ENCODE measurements at regions not wholly inside any gene's neighbourhood (a gene's known extent, or its start where the extent isn't known, plus 50 kb on each side); places are given as distances from the start of the nearest gene placed in this dataset.

DNA sequence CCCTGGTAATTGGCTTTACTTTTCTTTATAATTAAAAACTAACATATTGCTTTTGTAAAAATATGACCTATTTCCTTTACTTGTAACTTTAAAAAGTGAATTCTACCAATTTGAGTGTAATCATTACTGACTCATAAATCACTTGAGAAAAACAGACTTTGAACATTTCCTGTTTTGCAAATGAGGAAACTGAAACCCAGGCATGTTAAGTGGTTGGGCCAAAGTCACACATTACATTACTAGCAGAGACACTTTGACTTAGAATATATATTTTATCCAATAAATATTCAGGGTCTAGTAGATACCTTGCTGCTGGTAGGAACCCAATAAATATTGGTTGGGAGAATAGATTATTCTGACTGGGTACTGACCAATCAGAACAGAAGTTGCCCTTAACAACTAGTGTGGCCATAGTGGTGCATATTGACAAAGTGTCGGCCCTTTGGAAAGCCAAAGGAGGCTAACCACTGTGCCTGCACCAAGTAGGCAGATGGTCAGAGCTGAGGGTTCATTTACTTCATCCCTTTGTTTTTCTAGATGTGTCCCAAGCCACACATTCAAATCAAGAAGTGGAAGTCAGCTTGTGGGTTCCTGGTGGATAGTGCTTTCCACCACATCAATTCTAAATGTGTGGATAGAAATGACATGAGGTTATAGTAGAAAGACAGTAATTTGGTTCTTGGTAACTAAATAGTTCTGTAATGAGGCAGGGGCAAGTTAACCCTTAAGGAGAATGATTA is 365.1 kb upstream of the RIOK2 start:
- CTCF ChIA-PET: interaction anchor here in 1 of 2 donors (0.6 kb wide), 1 partner anchor 1443 kb away, joined by 3 read pairs; no protein-coding TSS in a partner anchor
- Histone ChIP-seq H3K9me3 (no peaks in the 10 kb centered on the region), H3K4me3 (ENCODE audit: control insufficient read depth in 1 of 2, extremely low read depth in 1 of 2, low read length in 1 of 2) (no peak overlapping the region), H3K27ac (ENCODE audit: low read length) (no peak overlapping the region), H3K36me3 (ENCODE audit: control insufficient read depth in 2 of 2, extremely low read depth in 1 of 2, insufficient read depth in 1 of 2, low read length in 1 of 2) (no peaks in the 10 kb centered on the region), H3K4me1 (ENCODE audit: control insufficient read depth in 1 of 2, extremely low read depth in 1 of 2, insufficient read depth in 2 of 2, low read length in 2 of 2) (peaks cover 0 to 26% of the 10 kb centered on the region in 2 experiments), H3K27me3 (replicated peaks in 1 of 2; ENCODE audit: control insufficient read depth in 2 of 2, extremely low read depth in 1 of 2, insufficient read depth in 2 of 2, low read length in 1 of 2) (no peaks in the 10 kb centered on the region)
- no CpG with 5 or more reads among the region's 1 CpG for WGBS (ENCODE audit: insufficient coverage)
- Mint-ChIP-seq H3K9me3 (no peaks in the 10 kb centered on the region), H3K27me3 (no peaks in the 10 kb centered on the region), H3K27ac (peak overlapping the region; percentile 53 to 72), H3K4me3 (no peak overlapping the region), H3K4me1 (peaks cover 0 to 35% (median 10%) of the 10 kb centered on the region in 3 donors), H3K36me3 (no peaks in the 10 kb centered on the region)
- DNase-seq (no peak), ATAC-seq (replicated peaks in 1 of 4) (peak in 2 of 4 experiments; percentile 58 to 68)
- POLR2A ChIA-PET: no interaction called here

GRCh38 chr5:97548739-97549080 is 365.7 kb upstream of the RIOK2 start:
- no peak for DNase-seq
- Mint-ChIP-seq H3K36me3 (no peaks in the 10 kb centered on the region), H3K9me3 (no peaks in the 10 kb centered on the region), H3K4me1 (peaks cover 0 to 35% (median 10%) of the 10 kb centered on the region in 3 donors), H3K4me3 (no peak overlapping the region), H3K27ac (peak overlapping the region; percentile 53 to 72), H3K27me3 (no peaks in the 10 kb centered on the region)
- ATAC-seq (replicated peaks in 1 of 4): no peak
- no peaks in the 10 kb centered on the region for H3K36me3 ChIP-seq (ENCODE audit: control insufficient read depth in 2 of 2, extremely low read depth in 1 of 2, insufficient read depth in 1 of 2, low read length in 1 of 2)
- peaks cover 0 to 26% of the 10 kb centered on the region in 2 experiments for H3K4me1 ChIP-seq (ENCODE audit: control insufficient read depth in 1 of 2, extremely low read depth in 1 of 2, insufficient read depth in 2 of 2, low read length in 2 of 2)
- CTCF ChIA-PET: interaction anchor here in 1 of 2 donors (0.6 kb wide), 1 partner anchor 1443 kb away, joined by 3 read pairs; no protein-coding TSS in a partner anchor
- no peaks in the 10 kb centered on the region for H3K27me3 ChIP-seq (replicated peaks in 1 of 2; ENCODE audit: control insufficient read depth in 2 of 2, extremely low read depth in 1 of 2, insufficient read depth in 2 of 2, low read length in 1 of 2)
- no peak overlapping the region for H3K27ac ChIP-seq (ENCODE audit: low read length)
- H3K4me3 ChIP-seq (ENCODE audit: control insufficient read depth in 1 of 2, extremely low read depth in 1 of 2, low read length in 1 of 2): no peak overlapping the region
- POLR2A ChIA-PET: no interaction called here
- no peaks in the 10 kb centered on the region for H3K9me3 ChIP-seq

GRCh38 chr5:97549496-97549895 is 366.4 kb upstream of the RIOK2 start:
- no peak overlapping the region for H3K4me3 Mint-ChIP-seq
- CTCF ChIA-PET: no interaction called here
- no peaks in the 10 kb centered on the region for H3K36me3 ChIP-seq (ENCODE audit: control insufficient read depth in 2 of 2, extremely low read depth in 1 of 2, insufficient read depth in 1 of 2, low read length in 1 of 2)
- peaks cover 0 to 26% of the 10 kb centered on the region in 2 experiments for H3K4me1 ChIP-seq (ENCODE audit: control insufficient read depth in 1 of 2, extremely low read depth in 1 of 2, insufficient read depth in 2 of 2, low read length in 2 of 2)
- POLR2A ChIA-PET: no interaction called here
- H3K27ac ChIP-seq (ENCODE audit: low read length): no peak overlapping the region
- WGBS (ENCODE audit: insufficient coverage): no CpG with 5 or more reads among the region's 4 CpGs
- no peaks in the 10 kb centered on the region for H3K9me3 ChIP-seq
- H3K9me3 Mint-ChIP-seq: no peaks in the 10 kb centered on the region
- no peak overlapping the region for H3K4me3 ChIP-seq (ENCODE audit: control insufficient read depth in 1 of 2, extremely low read depth in 1 of 2, low read length in 1 of 2)
- H3K27ac Mint-ChIP-seq: no peak overlapping the region
- peaks cover 0 to 35% (median 10%) of the 10 kb centered on the region in 3 donors for H3K4me1 Mint-ChIP-seq
- no peaks in the 10 kb centered on the region for H3K36me3 Mint-ChIP-seq
- ATAC-seq (replicated peaks in 1 of 4) (no peak), DNase-seq (no peak)
- no peaks in the 10 kb centered on the region for H3K27me3 Mint-ChIP-seq
- no peaks in the 10 kb centered on the region for H3K27me3 ChIP-seq (replicated peaks in 1 of 2; ENCODE audit: control insufficient read depth in 2 of 2, extremely low read depth in 1 of 2, insufficient read depth in 2 of 2, low read length in 1 of 2)

DNA sequence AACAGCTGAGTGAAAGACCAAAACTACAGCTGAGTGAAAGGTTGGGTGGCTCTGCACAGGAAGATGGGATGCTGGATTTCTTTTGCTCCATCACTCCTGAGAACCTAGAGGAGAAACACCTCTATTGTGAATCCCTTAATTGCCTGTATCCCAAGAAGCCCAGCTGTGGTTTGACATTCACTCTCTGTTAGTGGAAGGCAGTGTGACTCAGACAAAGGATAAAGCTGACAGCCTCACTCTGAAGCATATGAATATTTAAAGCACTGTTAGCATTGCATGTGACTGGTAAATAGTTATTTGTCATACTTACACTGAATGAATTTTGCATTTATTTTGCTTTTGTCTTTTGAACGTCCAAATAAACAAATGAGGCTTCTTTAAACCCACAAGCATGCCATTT is 367.1 kb upstream of the RIOK2 start:
- no peak overlapping the region for H3K27ac Mint-ChIP-seq
- ChIA-PET POLR2A (no interaction called here), CTCF (no interaction called here)
- H3K27me3 Mint-ChIP-seq: no peaks in the 10 kb centered on the region
- H3K4me1 ChIP-seq (ENCODE audit: control insufficient read depth in 1 of 2, extremely low read depth in 1 of 2, insufficient read depth in 2 of 2, low read length in 2 of 2): peaks cover 0 to 26% of the 10 kb centered on the region in 2 experiments
- no peaks in the 10 kb centered on the region for H3K9me3 Mint-ChIP-seq
- DNase-seq: no peak
- H3K4me3 ChIP-seq (ENCODE audit: control insufficient read depth in 1 of 2, extremely low read depth in 1 of 2, low read length in 1 of 2): no peak overlapping the region
- H3K27ac ChIP-seq (ENCODE audit: low read length): no peak overlapping the region
- no peaks in the 10 kb centered on the region for H3K27me3 ChIP-seq (replicated peaks in 1 of 2; ENCODE audit: control insufficient read depth in 2 of 2, extremely low read depth in 1 of 2, insufficient read depth in 2 of 2, low read length in 1 of 2)
- H3K9me3 ChIP-seq: no peaks in the 10 kb centered on the region
- no peak for ATAC-seq (replicated peaks in 1 of 4)
- peaks cover 0 to 35% (median 10%) of the 10 kb centered on the region in 3 donors for H3K4me1 Mint-ChIP-seq
- H3K36me3 Mint-ChIP-seq: no peaks in the 10 kb centered on the region
- 67% methylated on average over 1 of the region's 1 CpG for WGBS (ENCODE audit: insufficient coverage)
- no peaks in the 10 kb centered on the region for H3K36me3 ChIP-seq (ENCODE audit: control insufficient read depth in 2 of 2, extremely low read depth in 1 of 2, insufficient read depth in 1 of 2, low read length in 1 of 2)
- H3K4me3 Mint-ChIP-seq: no peak overlapping the region

DNA sequence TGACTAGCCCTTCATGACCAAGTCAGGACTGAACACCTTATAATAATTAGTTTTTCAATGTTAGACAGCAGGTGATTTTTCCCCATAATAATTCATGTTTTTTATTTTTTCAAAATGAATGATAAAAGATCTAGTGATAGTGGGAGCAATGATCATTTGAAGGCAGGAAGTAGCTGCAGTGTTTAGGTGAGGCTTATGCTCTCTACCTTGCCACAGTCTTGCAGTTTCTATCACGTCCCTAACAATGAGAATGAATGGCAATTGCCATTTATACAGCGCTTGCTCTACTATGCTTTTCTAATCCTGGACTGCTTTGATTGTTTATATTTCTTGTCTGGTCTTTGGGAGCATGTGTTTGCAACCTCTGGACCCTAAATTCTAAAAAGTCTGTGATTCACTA is 367.8 kb upstream of the RIOK2 start:
- DNase-seq (no peak), ATAC-seq (replicated peaks in 1 of 4) (peak in 2 of 4 experiments; percentile 36 to 53)
- H3K27ac ChIP-seq (ENCODE audit: low read length): no peak overlapping the region
- no CpG with 5 or more reads among the region's 2 CpGs for WGBS (ENCODE audit: insufficient coverage)
- H3K27me3 ChIP-seq (replicated peaks in 1 of 2; ENCODE audit: control insufficient read depth in 2 of 2, extremely low read depth in 1 of 2, insufficient read depth in 2 of 2, low read length in 1 of 2): no peaks in the 10 kb centered on the region
- Mint-ChIP-seq H3K27ac (no peak overlapping the region), H3K27me3 (no peaks in the 10 kb centered on the region), H3K4me1 (peaks cover 0 to 32% (median 10%) of the 10 kb centered on the region in 3 donors), H3K36me3 (no peaks in the 10 kb centered on the region), H3K4me3 (no peak overlapping the region), H3K9me3 (no peaks in the 10 kb centered on the region)
- peaks cover 0 to 25% of the 10 kb centered on the region in 2 experiments for H3K4me1 ChIP-seq (ENCODE audit: control insufficient read depth in 1 of 2, extremely low read depth in 1 of 2, insufficient read depth in 2 of 2, low read length in 2 of 2)
- no peak overlapping the region for H3K4me3 ChIP-seq (ENCODE audit: control insufficient read depth in 1 of 2, extremely low read depth in 1 of 2, low read length in 1 of 2)
- ChIA-PET CTCF (no interaction called here), POLR2A (no interaction called here)
- H3K9me3 ChIP-seq: no peaks in the 10 kb centered on the region
- no peaks in the 10 kb centered on the region for H3K36me3 ChIP-seq (ENCODE audit: control insufficient read depth in 2 of 2, extremely low read depth in 1 of 2, insufficient read depth in 1 of 2, low read length in 1 of 2)

- Histone ChIP-seq H3K36me3 (ENCODE audit: control insufficient read depth in 2 of 2, extremely low read depth in 1 of 2, insufficient read depth in 1 of 2, low read length in 1 of 2) (no peaks in the 10 kb centered on the region), H3K9me3 (no peaks in the 10 kb centered on the region), H3K4me1 (ENCODE audit: control insufficient read depth in 1 of 2, extremely low read depth in 1 of 2, insufficient read depth in 2 of 2, low read length in 2 of 2) (peaks cover 0 to 9% of the 10 kb centered on the region in 2 experiments), H3K27ac (ENCODE audit: low read length) (no peak overlapping the region), H3K4me3 (ENCODE audit: control insufficient read depth in 1 of 2, extremely low read depth in 1 of 2, low read length in 1 of 2) (no peak overlapping the region), H3K27me3 (replicated peaks in 1 of 2; ENCODE audit: control insufficient read depth in 2 of 2, extremely low read depth in 1 of 2, insufficient read depth in 2 of 2, low read length in 1 of 2) (no peaks in the 10 kb centered on the region)
- Mint-ChIP-seq H3K27me3 (no peaks in the 10 kb centered on the region), H3K36me3 (no peaks in the 10 kb centered on the region), H3K4me1 (peaks cover 0 to 14% (median 2%) of the 10 kb centered on the region in 3 donors), H3K4me3 (no peak overlapping the region), H3K9me3 (no peaks in the 10 kb centered on the region), H3K27ac (no peak overlapping the region)
- ATAC-seq (replicated peaks in 1 of 4) (no peak), DNase-seq (no peak)
- 100% methylated on average over 1 of the region's 2 CpGs for WGBS (ENCODE audit: insufficient coverage)
- ChIA-PET CTCF (interaction anchor here in 1 of 2 donors (0.5 kb wide), 1 partner anchor 593 kb away, joined by 4 read pairs; no protein-coding TSS in a partner anchor), POLR2A (no interaction called here)
These were observed 370.8 kb upstream of the RIOK2 start for GRCh38 chr5:97553604-97554452.
